GM21528 (cell line): ENCODE measurements at regions not wholly inside any gene's neighbourhood (a gene's known extent, or its start where the extent isn't known, plus 50 kb on each side); places are given as distances from the start of the nearest gene placed in this dataset.

ENCODE experiments used
- ATAC-seq: cut with Tn5 transposase; IDR thresholded peaks from one replicate; pipeline ENCODE4 v1.9.1; 2021; ENCODE audit warnings: mild to moderate bottlenecking, moderate library complexity; ENCODE audit not compliant: unreplicated experiment, low FRiP score

DNA sequence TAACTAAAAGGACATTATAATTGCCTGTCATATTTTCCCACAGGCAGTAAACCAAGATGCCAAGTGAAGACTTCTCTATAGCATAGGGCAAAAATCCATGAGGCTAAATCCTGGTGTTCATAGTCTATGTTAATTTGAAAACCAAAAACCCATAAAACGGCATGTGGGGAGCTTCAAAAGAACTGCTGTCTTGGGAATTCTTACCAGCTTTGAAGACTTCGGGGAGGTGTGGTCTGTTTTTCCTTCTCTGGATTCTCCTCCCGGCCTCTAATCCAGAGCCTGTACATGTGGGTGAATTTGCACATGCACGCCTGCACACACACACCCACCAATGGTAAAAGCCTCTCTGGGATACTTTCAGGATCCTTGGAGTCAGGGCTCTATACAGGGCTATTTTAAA lies 61.9 kb upstream of the IFNG-AS1 start:
- ATAC-seq: no peak

DNA sequence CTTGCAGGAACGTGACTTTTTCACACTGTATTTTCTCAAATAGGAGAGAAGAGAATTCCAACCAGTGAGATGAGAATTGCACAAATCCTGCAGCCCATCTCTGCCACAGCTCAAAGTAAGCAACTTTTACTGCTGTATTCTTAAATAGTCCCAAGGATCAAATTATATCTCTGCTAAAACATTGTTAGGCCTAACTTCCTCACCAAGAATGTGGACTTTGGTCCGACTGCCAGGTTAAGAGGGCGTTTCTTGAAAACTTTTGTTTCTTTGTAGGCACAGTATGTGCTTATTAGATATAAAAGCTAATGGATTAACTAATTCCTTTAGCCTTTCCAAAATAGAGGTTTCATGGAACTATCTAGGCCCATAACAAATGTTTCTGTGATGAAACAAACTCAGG lies 61.4 kb upstream of the IFNG-AS1 start:
- no peak for ATAC-seq

DNA sequence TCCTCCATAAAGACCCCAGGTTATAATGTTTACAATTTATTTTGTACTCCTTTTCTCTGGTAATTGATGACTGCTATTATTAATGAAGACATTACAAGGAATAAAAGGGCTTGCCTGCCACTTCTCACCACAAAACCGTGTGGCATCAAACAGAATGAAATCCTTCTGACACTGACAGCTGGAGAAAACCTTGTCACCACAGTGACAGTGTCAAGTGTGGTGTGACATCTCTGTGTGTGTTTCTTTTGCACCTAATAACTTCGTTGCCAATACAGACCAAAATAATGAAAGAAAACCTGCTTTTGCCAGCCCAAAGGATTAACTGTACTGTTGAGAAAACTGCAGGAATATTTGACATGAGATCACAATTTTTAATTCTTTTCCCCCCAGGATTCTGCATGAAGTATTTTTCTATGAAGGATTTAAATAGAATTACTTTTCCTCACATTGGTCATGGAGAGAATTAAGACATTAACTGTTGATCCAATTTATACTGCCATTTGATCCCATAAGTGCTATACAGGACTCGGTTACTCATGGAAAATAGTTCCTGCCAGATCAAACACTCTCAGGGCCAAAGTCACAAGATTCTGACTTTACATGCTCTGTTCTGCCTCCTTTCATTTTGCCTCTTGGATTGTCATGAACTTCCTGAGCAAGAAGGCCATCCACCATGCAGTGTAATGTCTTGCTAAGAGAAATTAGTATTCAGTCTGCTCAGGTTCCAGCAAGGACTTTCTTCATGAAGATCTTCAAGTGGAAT lies 60.4 kb upstream of the IFNG-AS1 start:
- ATAC-seq: no peak

DNA sequence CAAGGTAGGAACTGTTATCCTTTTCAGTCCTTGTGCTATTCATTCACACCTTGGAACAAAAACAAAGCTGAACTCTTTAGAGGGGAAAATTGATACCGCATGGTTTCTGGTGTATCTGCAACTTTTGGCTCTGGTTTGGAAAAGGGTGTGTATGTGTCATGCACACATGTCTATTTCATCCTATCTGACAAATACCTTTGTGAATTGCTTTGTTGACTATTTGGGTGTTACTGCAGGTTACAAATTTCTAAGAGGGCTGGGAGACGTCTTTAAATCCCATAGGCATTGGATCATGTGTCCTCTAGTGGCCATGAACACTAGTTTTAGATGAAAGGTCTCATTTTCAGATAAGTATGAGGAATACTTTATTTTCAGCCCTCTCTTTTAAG lies 59.9 kb upstream of the IFNG-AS1 start:
- no peak for ATAC-seq

DNA sequence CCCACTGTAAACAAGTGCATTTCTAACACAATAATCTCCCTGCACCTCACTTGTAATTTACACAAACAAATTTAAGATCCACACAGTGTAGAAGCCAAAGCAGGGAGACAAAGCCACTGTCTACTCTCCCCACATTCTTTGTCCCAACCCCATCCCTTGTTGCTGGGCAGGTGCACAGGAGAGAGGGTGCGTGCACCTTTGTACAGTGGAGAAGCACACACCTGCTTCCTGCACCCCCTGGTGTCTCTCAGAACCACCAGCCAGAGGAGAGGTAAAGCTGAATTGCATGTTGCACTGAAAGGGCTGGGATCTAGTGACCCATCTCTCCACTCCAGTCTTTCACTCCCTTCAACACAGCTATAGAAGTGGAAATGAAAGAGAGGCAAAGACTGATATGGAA lies 51.4 kb upstream of the IFNG-AS1 start:
- no peak for ATAC-seq
